Spleen (tissue), 11 donors: ENCODE measurements at regions not wholly inside any gene's neighbourhood (a gene's known extent, or its start where the extent isn't known, plus 50 kb on each side); places are given as distances from the start of the nearest gene placed in this dataset.

Experiments
- DNase-seq: peaks from one replicate; pipeline ENCODE4 v3.0.0-alpha.2; 2020
- H3K27ac ChIP-seq, 8 donors: fragments of 200-600 bp; sonication (generic) in 7 of 8; 1 replicate in 4 of 8; 2 replicates in 4 of 8; pipeline versions ENCODE4 v1.5.0 to v1.8.0; 2016 to 2021; ENCODE audit warnings: inconsistent platforms in 4 of 8, mild to moderate bottlenecking in 4 of 8, moderate library complexity in 1 of 8
- H3K27me3 ChIP-seq, 7 donors: fragments of 200-600 bp; sonication (generic) in 6 of 7; replicated peaks in 1 of 7; 1 replicate in 4 of 7; 2 replicates in 3 of 7; pipeline versions ENCODE4 v1.5.0 to v1.8.0; 2016 to 2021; ENCODE audit warnings: inconsistent platforms in 3 of 7, mild to moderate bottlenecking in 1 of 7
- H3K36me3 ChIP-seq, 6 donors: fragments of 200-600 bp; sonication (generic) in 5 of 6; 1 replicate in 4 of 6; 2 replicates in 2 of 6; pipeline versions ENCODE4 v1.5.0 to v1.8.0; 2016 to 2021; ENCODE audit warnings: inconsistent platforms in 2 of 6
- H3K4me1 ChIP-seq, 6 donors: fragments of 200-600 bp; sonication (generic) in 5 of 6; 1 replicate in 3 of 6; 2 replicates in 3 of 6; pipeline versions ENCODE4 v1.5.0 to v1.8.0; 2016 to 2021; ENCODE audit warnings: inconsistent platforms in 3 of 6
- H3K4me3 ChIP-seq, 8 donors: fragments of 200-600 bp; sonication (generic) in 7 of 8; 1 replicate in 4 of 8; 2 replicates in 4 of 8; pipeline versions ENCODE4 v1.5.0 to v1.8.0; 2016 to 2021; ENCODE audit warnings: inconsistent platforms in 4 of 8, mild to moderate bottlenecking in 4 of 8, moderate library complexity in 2 of 8
- H3K9me3 ChIP-seq, 8 donors: fragments of 200-600 bp; sonication (generic) in 7 of 8; 1 replicate in 4 of 8; 2 replicates in 4 of 8; pipeline versions ENCODE4 v1.5.0 to v1.8.0; 2016 to 2021; ENCODE audit warnings: inconsistent platforms in 4 of 8
- POLR2A ChIP-seq, 3 donors: fragments of 450-650 bp; IDR thresholded peaks; one replicate each; pipeline ENCODE4 v1.5.1; 2017; ENCODE audit warnings: antibody characterized with exemption in 3 of 3, mild to moderate bottlenecking in 1 of 3
- POLR2AphosphoS5 ChIP-seq, 3 donors: sonication (generic); formaldehyde crosslinking; IDR thresholded peaks; one replicate each; pipeline ENCODE4 v1.5.1; 2017; ENCODE audit warnings: antibody characterized with exemption in 3 of 3
- WGBS, 5 donors: extraction: QIAGEN DNeasy Blood & Tissue Kit in 3 of 5; methylation state at CpG; one replicate each; pipeline versions ENCODE4 v1.1.5 to v1.1.7; 2013 to 2018; 5-methylcytosine and 5-hydroxymethylcytosine counted together
- intact Hi-C: fragments of 100-400 bp; cut with DNase I; formaldehyde crosslinking; loops from one replicate; pipeline ENCODE4 v1.15.0; 2023; ENCODE audit warnings: low total_unique reads
- TF ChIP-seq, protein P1 (sequence below), 11 experiments: fragments of 200-600 bp in 7 of 11; fragments of 450-650 bp in 4 of 11; sonication (generic) in 4 of 11; IDR thresholded peaks in 8 of 11; conservative IDR thresholded peaks in 3 of 11; 1 replicate in 7 of 11; 2 replicates in 4 of 11; pipeline versions ENCODE4 v1.4.0 to v1.8.0; 2016 to 2021; ENCODE audit warnings: antibody characterized with exemption in 11 of 11, inconsistent platforms in 4 of 11, mild to moderate bottlenecking in 1 of 11
- donor health status: healthy with polysubstance abuse.
- donor health status: DM: no; HTN: no; CAD: no; lungs with moderate emphysema.
- donor health status: DM: no; HTN: no; CAD: no.
- donor health status: Bipolar disorder and iron deficiency.
- donor health status: healthy.
- donor health status: DM: no; HTN: no; CAD: no.
- donor health status: DM: yes; HTN: yes; CAD: no.

DNA sequence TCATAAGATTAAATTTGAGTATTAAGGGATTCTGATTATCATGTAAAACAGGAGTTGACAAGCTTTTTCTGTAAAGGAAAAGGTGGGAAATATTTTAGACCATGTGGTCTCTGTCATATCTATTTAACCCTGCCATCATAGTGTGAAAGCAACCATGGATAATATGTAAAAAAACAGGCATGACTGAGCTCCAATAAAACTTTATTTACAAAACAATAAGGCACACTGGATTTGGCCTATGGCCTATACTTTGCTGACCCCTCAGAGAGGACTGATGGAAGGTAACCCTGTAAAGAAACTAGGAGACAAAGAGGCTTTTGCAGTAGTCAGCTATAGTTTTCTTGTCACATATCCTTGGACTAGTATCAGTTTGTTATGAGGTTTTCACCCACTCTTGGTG lies 130.5 kb upstream of the CDK13 start:
- no peak overlapping the region for H3K4me3 ChIP-seq
- no peak for TF ChIP-seq POLR2A (IDR thresholded peaks at IDR 0.05)
- intact Hi-C loops: no loop called here
- no peaks in the 10 kb centered on the region for H3K9me3 ChIP-seq
- H3K4me1 ChIP-seq: no peaks in the 10 kb centered on the region
- no peak overlapping the region for H3K27ac ChIP-seq
- no peak for DNase-seq
- peaks cover 0 to 18% (median 0%) of the 10 kb centered on the region in 7 donors for H3K27me3 ChIP-seq
- no peaks in the 10 kb centered on the region for H3K36me3 ChIP-seq

DNA sequence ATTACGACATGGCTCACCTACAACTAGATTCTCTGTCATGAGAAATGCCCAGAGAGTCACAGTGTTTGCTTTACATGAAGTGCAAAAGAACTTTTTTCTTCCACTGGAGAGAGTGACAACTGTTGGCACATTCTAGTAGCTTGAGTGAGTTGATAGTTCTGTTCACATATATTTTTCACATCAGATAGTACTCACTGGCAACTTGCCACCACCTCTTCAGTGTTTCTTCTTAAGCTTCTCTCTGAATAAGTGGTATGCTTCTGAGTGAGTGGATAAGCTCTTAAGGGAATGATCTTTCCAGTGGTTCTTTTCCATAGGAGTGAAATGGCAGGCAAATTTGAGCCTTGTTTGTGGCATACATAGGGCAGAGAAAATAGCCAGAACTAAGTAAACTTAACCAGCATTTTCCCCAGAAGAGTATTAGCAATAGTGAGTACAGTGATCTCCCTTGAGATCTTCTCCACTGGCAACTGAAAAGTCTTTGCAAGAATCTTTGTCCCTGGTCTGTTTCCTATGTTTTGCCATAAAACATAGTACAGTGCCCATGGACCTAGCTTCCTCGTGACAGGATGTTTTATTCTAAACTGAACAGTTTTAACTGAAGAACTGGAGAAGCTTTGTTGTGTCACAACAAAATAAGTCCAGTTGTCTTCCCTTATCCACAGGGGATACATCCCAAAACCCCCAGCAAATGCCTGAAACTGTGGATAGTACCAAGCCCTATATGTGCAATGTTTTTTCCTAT lies 125.4 kb upstream of the CDK13 start:
- Histone ChIP-seq H3K4me3 (no peak overlapping the region), H3K9me3 (no peaks in the 10 kb centered on the region), H3K36me3 (no peaks in the 10 kb centered on the region), H3K4me1 (no peaks in the 10 kb centered on the region), H3K27ac (no peak overlapping the region), H3K27me3 (peaks cover 0 to 9% (median 0%) of the 10 kb centered on the region in 7 donors)
- WGBS, 5 donors: 60 to 77% (median 75%) methylated on average over 2 of the region's 2 CpGs
- TF ChIP-seq, protein P1, sequence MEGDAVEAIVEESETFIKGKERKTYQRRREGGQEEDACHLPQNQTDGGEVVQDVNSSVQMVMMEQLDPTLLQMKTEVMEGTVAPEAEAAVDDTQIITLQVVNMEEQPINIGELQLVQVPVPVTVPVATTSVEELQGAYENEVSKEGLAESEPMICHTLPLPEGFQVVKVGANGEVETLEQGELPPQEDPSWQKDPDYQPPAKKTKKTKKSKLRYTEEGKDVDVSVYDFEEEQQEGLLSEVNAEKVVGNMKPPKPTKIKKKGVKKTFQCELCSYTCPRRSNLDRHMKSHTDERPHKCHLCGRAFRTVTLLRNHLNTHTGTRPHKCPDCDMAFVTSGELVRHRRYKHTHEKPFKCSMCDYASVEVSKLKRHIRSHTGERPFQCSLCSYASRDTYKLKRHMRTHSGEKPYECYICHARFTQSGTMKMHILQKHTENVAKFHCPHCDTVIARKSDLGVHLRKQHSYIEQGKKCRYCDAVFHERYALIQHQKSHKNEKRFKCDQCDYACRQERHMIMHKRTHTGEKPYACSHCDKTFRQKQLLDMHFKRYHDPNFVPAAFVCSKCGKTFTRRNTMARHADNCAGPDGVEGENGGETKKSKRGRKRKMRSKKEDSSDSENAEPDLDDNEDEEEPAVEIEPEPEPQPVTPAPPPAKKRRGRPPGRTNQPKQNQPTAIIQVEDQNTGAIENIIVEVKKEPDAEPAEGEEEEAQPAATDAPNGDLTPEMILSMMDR (IDR thresholded peaks at IDR 0.05 in 8 of 11, conservative IDR thresholded peaks at IDR 0.05 in 3 of 11): no peak
- TF ChIP-seq POLR2AphosphoS5 (IDR thresholded peaks at IDR 0.05): no peak
- TF ChIP-seq POLR2A (IDR thresholded peaks at IDR 0.05): no peak
- intact Hi-C loops: no loop called here
- no peak for DNase-seq

DNA sequence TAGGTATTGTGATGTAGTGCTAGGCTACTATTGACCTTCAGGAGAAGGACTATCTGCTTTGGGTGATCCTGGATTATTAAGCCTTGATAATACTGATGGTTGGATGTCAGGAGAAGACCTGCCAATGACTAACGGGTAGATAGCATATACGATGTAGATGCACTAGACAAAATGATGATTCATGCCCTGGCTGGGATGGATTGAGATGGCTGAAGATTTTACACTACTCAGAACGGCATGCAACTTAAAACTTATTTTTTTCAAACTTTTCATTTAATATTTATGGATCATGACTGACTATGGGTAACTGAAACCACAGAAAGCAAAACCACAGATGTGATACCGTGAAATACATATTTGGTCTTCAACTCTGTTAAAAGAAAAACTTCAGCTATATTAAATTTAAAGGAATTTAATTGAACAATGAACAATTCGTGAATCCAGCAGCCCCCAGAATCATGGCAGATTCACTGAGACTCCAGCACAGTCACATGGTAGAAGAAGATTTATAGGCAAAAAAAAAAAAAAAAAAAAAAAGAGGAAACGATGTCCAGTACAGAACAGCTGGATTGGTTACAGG lies 124.6 kb upstream of the CDK13 start:
- Histone ChIP-seq H3K27ac (no peak overlapping the region), H3K27me3 (peaks cover 0 to 12% (median 0%) of the 10 kb centered on the region in 7 donors), H3K4me1 (no peaks in the 10 kb centered on the region), H3K4me3 (no peak overlapping the region), H3K9me3 (no peaks in the 10 kb centered on the region), H3K36me3 (no peaks in the 10 kb centered on the region)
- TF ChIP-seq POLR2AphosphoS5 (IDR thresholded peaks at IDR 0.05): no peak
- no peak for TF ChIP-seq POLR2A (IDR thresholded peaks at IDR 0.05)
- TF ChIP-seq, protein P1 (IDR thresholded peaks at IDR 0.05 in 8 of 11, conservative IDR thresholded peaks at IDR 0.05 in 3 of 11): no peak
- 14 to 39% (median 28%) methylated on average over 6 of the region's 6 CpGs for WGBS, 5 donors
- no peak for DNase-seq
- intact Hi-C loops: no loop called here

DNA sequence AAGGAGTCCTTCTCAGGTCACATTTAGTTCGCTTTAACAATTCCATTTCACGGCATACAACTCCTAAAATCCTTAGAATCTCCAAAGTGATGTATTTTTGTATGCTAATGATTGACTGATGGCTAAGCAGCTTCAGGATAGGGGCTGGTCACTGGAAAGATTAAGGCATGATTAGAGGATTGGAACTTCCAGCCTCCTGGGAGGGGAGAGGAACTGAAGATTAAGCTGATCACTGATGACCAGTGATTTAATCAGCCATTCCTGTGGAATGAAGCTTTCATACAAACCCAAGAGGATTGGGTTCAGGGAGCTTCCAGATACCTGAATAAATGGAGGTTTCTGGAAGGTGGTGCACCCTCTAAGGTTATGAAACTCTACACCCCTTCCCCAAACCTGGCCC lies 123.9 kb upstream of the CDK13 start:
- no peaks in the 10 kb centered on the region for H3K9me3 ChIP-seq
- no peaks in the 10 kb centered on the region for H3K4me1 ChIP-seq
- 39 to 78% (median 47%) methylated on average over 2 of the region's 2 CpGs for WGBS, 5 donors
- TF ChIP-seq POLR2A (IDR thresholded peaks at IDR 0.05) (no peak), POLR2AphosphoS5 (IDR thresholded peaks at IDR 0.05) (no peak)
- TF ChIP-seq, protein P1 (IDR thresholded peaks at IDR 0.05 in 8 of 11, conservative IDR thresholded peaks at IDR 0.05 in 3 of 11): no peak
- H3K36me3 ChIP-seq: no peaks in the 10 kb centered on the region
- no peak for DNase-seq
- H3K4me3 ChIP-seq: no peak overlapping the region
- peaks cover 0 to 16% (median 0%) of the 10 kb centered on the region in 7 donors for H3K27me3 ChIP-seq
- H3K27ac ChIP-seq: no peak overlapping the region
- intact Hi-C loops: no loop called here
